PC-9 (cell line): ENCODE measurements at regions not wholly inside any gene's neighbourhood (a gene's known extent, or its start where the extent isn't known, plus 50 kb on each side); places are given as distances from the start of the nearest gene placed in this dataset.

Experiments
- BruUV-seq: library from RNA; stranded (reverse); fragments of 400-500 nt; replicated peaks from 2 replicates; lab custom pipeline; 2021; lab: Mats Ljungman, UMichigan
- CTCF ChIA-PET: fragments of 300-600 bp; sonication (Branson Sonifier 250); formaldehyde crosslinking; loops from one replicate; lab custom pipeline; 2022; ENCODE audit warnings: antibody characterized with exemption; lab: Charles Lee
- POLR2A ChIA-PET: fragments of 300-600 bp; sonication (Branson Sonifier 250); formaldehyde crosslinking; loops from one replicate; lab custom pipeline; 2022; ENCODE audit warnings: antibody characterized with exemption; ENCODE audit not compliant: unreplicated experiment; lab: Charles Lee
- DNase-seq, 2 experiments: peaks; one replicate each; pipeline versions ENCODE4 v3.0.0 to v3.0.0-alpha.2; 2015 to 2022; ENCODE audit warnings: mixed read lengths in 1 of 2
- H2AFZ ChIP-seq: fragments of 200-600 bp; sonication (generic); 2 replicates; pipeline ENCODE4 v1.8.1; 2017; ENCODE audit warnings: antibody characterized with exemption
- H3F3A ChIP-seq: fragments of 200-600 bp; sonication (generic); 2 replicates; pipeline ENCODE4 v1.8.1; 2017; ENCODE audit warnings: antibody characterized with exemption, mild to moderate bottlenecking, low read depth; ENCODE audit not compliant: insufficient read depth
- H3K27ac ChIP-seq: fragments of 200-600 bp; sonication (generic); 2 replicates; pipeline ENCODE4 v1.6.1; 2016; ENCODE audit warnings: mixed run types
- H3K27me3 ChIP-seq: fragments of 200-600 bp; sonication (generic); 2 replicates; pipeline ENCODE4 v1.6.1; 2016; ENCODE audit warnings: low read depth, mixed run types; ENCODE audit not compliant: insufficient read depth
- H3K36me3 ChIP-seq: fragments of 200-600 bp; sonication (generic); 2 replicates; pipeline ENCODE4 v1.6.1; 2016; ENCODE audit warnings: low read depth, mixed run types
- H3K4me1 ChIP-seq: fragments of 200-600 bp; sonication (generic); replicated peaks from 2 replicates; pipeline ENCODE4 v1.6.1; 2016; ENCODE audit warnings: mixed run types; ENCODE audit not compliant: insufficient read depth
- H3K4me2 ChIP-seq: fragments of 200-600 bp; sonication (generic); 2 replicates; pipeline ENCODE4 v1.6.1; 2017; ENCODE audit warnings: mixed run types
- H3K4me3 ChIP-seq: fragments of 200-600 bp; sonication (generic); 2 replicates; pipeline ENCODE4 v1.6.1; 2016; ENCODE audit warnings: mixed run types
- H3K79me2 ChIP-seq: fragments of 200-600 bp; sonication (generic); 2 replicates; pipeline ENCODE4 v1.6.1; 2017; ENCODE audit warnings: low read depth, mixed run types
- H3K9me2 ChIP-seq: fragments of 200-600 bp; sonication (generic); 2 replicates; pipeline ENCODE4 v1.8.1; 2017; ENCODE audit warnings: mild to moderate bottlenecking; ENCODE audit not compliant: insufficient read depth
- H3K9me3 ChIP-seq: fragments of 200-600 bp; sonication (generic); 2 replicates; pipeline ENCODE4 v1.8.1; 2016; ENCODE audit warnings: low read depth; ENCODE audit not compliant: insufficient read depth
- H4K20me1 ChIP-seq: fragments of 200-600 bp; sonication (generic); 2 replicates; pipeline ENCODE4 v1.8.1; 2017; ENCODE audit not compliant: insufficient read depth
- EZH2 ChIP-seq: fragments of 200-600 bp; sonication (generic); IDR thresholded peaks from 2 replicates; pipeline ENCODE4 v1.8.0; 2017; ENCODE audit warnings: antibody characterized with exemption, low read depth
- intact Hi-C: fragments of 100-400 bp; cut with micrococcal nuclease; formaldehyde crosslinking; loops from one replicate; pipeline ENCODE4 v1.10.0; 2022; ENCODE audit not compliant: unreplicated experiment
- TF ChIP-seq, protein P1 (sequence below): fragments of 200-600 bp; sonication (generic); conservative IDR thresholded peaks from 2 replicates; pipeline ENCODE4 v1.6.1; 2017; ENCODE audit warnings: mixed run types, antibody characterized with exemption, mild to moderate bottlenecking, moderate library complexity

GRCh38 chr6:165854863-165855593 is 192.0 kb upstream of the PDE10A start:
- peaks cover 57% of the 10 kb centered on the region for H3K27me3 ChIP-seq
- POLR2A ChIA-PET: no interaction called here
- CTCF ChIA-PET: no interaction called here
- H3K79me2 ChIP-seq: no peaks in the 10 kb centered on the region
- H3K4me2 ChIP-seq: no peak overlapping the region
- no peaks in the 10 kb centered on the region for H3K9me3 ChIP-seq
- BruUV-seq: no TSS peak
- no peaks in the 10 kb centered on the region for H3K9me2 ChIP-seq
- TF ChIP-seq, protein P1, sequence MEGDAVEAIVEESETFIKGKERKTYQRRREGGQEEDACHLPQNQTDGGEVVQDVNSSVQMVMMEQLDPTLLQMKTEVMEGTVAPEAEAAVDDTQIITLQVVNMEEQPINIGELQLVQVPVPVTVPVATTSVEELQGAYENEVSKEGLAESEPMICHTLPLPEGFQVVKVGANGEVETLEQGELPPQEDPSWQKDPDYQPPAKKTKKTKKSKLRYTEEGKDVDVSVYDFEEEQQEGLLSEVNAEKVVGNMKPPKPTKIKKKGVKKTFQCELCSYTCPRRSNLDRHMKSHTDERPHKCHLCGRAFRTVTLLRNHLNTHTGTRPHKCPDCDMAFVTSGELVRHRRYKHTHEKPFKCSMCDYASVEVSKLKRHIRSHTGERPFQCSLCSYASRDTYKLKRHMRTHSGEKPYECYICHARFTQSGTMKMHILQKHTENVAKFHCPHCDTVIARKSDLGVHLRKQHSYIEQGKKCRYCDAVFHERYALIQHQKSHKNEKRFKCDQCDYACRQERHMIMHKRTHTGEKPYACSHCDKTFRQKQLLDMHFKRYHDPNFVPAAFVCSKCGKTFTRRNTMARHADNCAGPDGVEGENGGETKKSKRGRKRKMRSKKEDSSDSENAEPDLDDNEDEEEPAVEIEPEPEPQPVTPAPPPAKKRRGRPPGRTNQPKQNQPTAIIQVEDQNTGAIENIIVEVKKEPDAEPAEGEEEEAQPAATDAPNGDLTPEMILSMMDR: no peak
- no peak for TF ChIP-seq EZH2
- intact Hi-C loops: no loop called here
- no peak for DNase-seq
- H3F3A ChIP-seq: no peaks in the 10 kb centered on the region
- no peaks in the 10 kb centered on the region for H4K20me1 ChIP-seq
- no peaks in the 10 kb centered on the region for H3K4me1 ChIP-seq
- H3K36me3 ChIP-seq: no peaks in the 10 kb centered on the region
- H2AFZ ChIP-seq: no peak overlapping the region
- no peak overlapping the region for H3K27ac ChIP-seq
- H3K4me3 ChIP-seq: no peak overlapping the region

GRCh38 chr6:165854061-165854862 is 191.2 kb upstream of the PDE10A start:
- intact Hi-C loops: no loop called here
- CTCF ChIA-PET: no interaction called here

DNA sequence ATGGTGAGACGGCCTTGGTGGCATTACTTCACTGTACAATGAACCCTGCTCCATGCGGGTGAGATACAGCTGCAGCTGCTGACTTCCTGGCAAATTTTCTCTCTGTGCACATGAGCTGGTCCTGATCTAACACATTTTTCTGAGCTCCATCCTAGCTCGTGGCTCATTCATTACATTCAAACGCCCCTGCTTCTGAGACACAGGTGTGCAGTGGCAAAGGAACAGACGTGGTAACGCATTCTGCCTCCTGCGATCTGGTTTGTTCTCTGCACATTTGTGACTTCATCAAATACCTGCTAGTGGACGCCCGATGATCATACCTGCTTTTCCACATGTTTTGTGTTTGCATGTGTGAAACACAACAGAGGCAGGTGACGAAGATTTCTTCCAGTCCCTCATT is 189.6 kb upstream of the PDE10A start:
- H3K9me2 ChIP-seq: no peaks in the 10 kb centered on the region
- H3K27me3 ChIP-seq: peaks cover 62% of the 10 kb centered on the region
- no peaks in the 10 kb centered on the region for H3K79me2 ChIP-seq
- H3F3A ChIP-seq: no peaks in the 10 kb centered on the region
- no peaks in the 10 kb centered on the region for H3K9me3 ChIP-seq
- BruUV-seq: no TSS peak
- H3K27ac ChIP-seq: no peak overlapping the region
- no peak for DNase-seq
- CTCF ChIA-PET: no interaction called here
- intact Hi-C loops: no loop called here
- no peak overlapping the region for H3K4me3 ChIP-seq
- no peak overlapping the region for H2AFZ ChIP-seq
- no peak overlapping the region for H3K4me2 ChIP-seq
- no peaks in the 10 kb centered on the region for H4K20me1 ChIP-seq
- no peak for TF ChIP-seq EZH2
- TF ChIP-seq, protein P1: no peak
- H3K36me3 ChIP-seq: no peaks in the 10 kb centered on the region
- POLR2A ChIA-PET: no interaction called here
- H3K4me1 ChIP-seq: no peaks in the 10 kb centered on the region

More at GRCh38 chr6:165854061-165854862, 191.2 kb upstream of the PDE10A start:
- no TSS peak for BruUV-seq
- Histone ChIP-seq H3K4me1 (no peaks in the 10 kb centered on the region), H3K36me3 (no peaks in the 10 kb centered on the region), H3K4me3 (no peak overlapping the region), H3K9me3 (no peaks in the 10 kb centered on the region), H4K20me1 (no peaks in the 10 kb centered on the region), H2AFZ (no peak overlapping the region), H3K9me2 (no peaks in the 10 kb centered on the region), H3K27me3 (peaks cover 60% of the 10 kb centered on the region), H3F3A (no peaks in the 10 kb centered on the region), H3K4me2 (no peak overlapping the region), H3K27ac (no peak overlapping the region), H3K79me2 (no peaks in the 10 kb centered on the region)
- no peak for DNase-seq
- POLR2A ChIA-PET: no interaction called here
- TF ChIP-seq EZH2: no peak
- TF ChIP-seq, protein P1: no peak
